ENCODE measurements at regions not wholly inside any gene's neighbourhood (a gene's known extent, or its start where the extent isn't known, plus 50 kb on each side); places are given as distances from the start of the nearest gene placed in this dataset.

DNA sequence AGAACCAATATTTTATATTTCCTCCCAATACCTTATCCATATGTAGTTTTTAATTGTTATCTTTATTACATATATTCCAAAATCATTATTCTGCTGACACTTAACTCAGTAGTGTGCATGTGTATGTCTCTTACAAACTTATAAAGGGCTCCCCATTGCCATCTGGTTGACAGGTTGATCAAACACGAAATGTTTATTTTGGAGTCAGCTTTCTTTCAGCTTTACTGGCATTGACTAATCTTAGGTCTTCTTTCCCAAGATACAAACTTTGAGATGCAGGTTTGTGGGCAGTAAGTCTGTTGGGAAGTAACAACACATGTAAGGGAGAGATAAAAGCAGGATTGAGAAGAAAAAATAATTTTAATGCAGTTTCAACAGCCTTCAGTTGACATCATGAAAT, 716.0 kb upstream of the CHD1 start:
- POLR2A ChIA-PET: no interaction called here
- TF ChIP-seq, protein P1, sequence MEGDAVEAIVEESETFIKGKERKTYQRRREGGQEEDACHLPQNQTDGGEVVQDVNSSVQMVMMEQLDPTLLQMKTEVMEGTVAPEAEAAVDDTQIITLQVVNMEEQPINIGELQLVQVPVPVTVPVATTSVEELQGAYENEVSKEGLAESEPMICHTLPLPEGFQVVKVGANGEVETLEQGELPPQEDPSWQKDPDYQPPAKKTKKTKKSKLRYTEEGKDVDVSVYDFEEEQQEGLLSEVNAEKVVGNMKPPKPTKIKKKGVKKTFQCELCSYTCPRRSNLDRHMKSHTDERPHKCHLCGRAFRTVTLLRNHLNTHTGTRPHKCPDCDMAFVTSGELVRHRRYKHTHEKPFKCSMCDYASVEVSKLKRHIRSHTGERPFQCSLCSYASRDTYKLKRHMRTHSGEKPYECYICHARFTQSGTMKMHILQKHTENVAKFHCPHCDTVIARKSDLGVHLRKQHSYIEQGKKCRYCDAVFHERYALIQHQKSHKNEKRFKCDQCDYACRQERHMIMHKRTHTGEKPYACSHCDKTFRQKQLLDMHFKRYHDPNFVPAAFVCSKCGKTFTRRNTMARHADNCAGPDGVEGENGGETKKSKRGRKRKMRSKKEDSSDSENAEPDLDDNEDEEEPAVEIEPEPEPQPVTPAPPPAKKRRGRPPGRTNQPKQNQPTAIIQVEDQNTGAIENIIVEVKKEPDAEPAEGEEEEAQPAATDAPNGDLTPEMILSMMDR (IDR thresholded peaks at IDR 0.05; ENCODE audit: insufficient read depth in 1 of 2, low read depth in 1 of 2, low read length in 1 of 2, severe bottlenecking in 1 of 2, unreplicated experiment in 1 of 2): no peak
- CTCF ChIA-PET: no interaction called here

DNA sequence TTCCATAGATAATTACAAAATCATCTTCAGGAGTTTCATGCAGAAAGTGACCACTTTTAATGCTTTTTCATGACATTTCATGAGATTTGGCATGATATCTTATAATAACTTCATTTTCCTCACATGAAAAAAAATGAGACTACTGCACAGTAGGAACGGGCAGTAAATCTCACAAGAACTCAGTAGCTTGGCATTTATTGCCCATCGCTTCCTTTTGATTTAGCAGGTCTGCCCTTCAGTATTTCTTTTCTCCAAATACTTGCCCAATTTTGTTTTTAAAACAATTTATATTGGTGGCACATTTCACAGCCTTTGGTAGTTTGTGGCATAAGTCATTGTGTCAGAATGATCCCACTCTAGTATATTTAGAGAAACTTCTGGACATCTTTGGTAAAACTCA, 711.8 kb upstream of the CHD1 start:
- POLR2A ChIA-PET: no interaction called here

More for the DNA sequence above, 716.0 kb upstream of the CHD1 start:
- intact Hi-C loops (cut with micrococcal nuclease; ENCODE audit: unreplicated experiment): no loop called here
- no peaks in the 10 kb centered on the region for H3K36me3 ChIP-seq (ENCODE audit: control insufficient read depth, insufficient read depth, low read length)
- Mint-ChIP-seq H3K4me1 (ENCODE audit: low read depth, unreplicated experiment) (peaks cover 5% of the 10 kb centered on the region), H3K4me3 (ENCODE audit: unreplicated experiment) (no peak overlapping the region), H3K27ac (ENCODE audit: unreplicated experiment) (no peak overlapping the region), H3K9me3 (ENCODE audit: unreplicated experiment) (no peaks in the 10 kb centered on the region), H3K27me3 (ENCODE audit: insufficient read depth, unreplicated experiment) (no peaks in the 10 kb centered on the region), H3K36me3 (ENCODE audit: insufficient read depth, unreplicated experiment) (no peaks in the 10 kb centered on the region)
- H3K27me3 ChIP-seq (replicated peaks; ENCODE audit: control insufficient read depth, insufficient read depth, low read length): no peaks in the 10 kb centered on the region
- no peak overlapping the region for H3K4me3 ChIP-seq (ENCODE audit: low read depth, low read length)
- H3K9me3 ChIP-seq: no peaks in the 10 kb centered on the region
- BruUV-seq (replicated peaks): no TSS peak
- DNase-seq: no peak
- no peaks in the 10 kb centered on the region for H3K4me1 ChIP-seq

DNA sequence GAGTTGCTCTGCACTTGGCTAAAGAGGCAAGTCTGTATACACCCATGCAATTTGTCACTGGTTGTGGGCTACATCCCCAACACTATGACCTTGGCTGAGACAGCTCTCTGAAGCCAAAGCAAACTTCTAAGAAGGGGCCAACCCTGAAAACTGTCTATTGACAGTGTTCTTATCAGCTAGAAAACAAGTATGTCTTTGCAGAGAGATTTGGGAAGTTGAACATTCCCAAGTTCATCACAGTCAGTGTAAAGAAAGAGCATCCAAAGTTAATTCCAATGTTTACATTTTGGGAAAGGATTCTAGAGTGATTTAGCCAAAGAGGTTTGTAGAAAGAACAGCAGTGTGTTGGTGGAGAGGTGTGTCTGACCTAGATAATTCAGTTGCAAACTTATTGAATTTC, 711.1 kb upstream of the CHD1 start:
- Mint-ChIP-seq H3K4me3 (ENCODE audit: unreplicated experiment) (no peak overlapping the region), H3K36me3 (ENCODE audit: insufficient read depth, unreplicated experiment) (no peaks in the 10 kb centered on the region), H3K9me3 (ENCODE audit: unreplicated experiment) (no peaks in the 10 kb centered on the region), H3K27ac (ENCODE audit: unreplicated experiment) (no peak overlapping the region), H3K27me3 (ENCODE audit: insufficient read depth, unreplicated experiment) (peaks cover 6% of the 10 kb centered on the region), H3K4me1 (ENCODE audit: low read depth, unreplicated experiment) (peaks cover 6% of the 10 kb centered on the region)
- Histone ChIP-seq H3K9me3 (no peaks in the 10 kb centered on the region), H3K27me3 (replicated peaks; ENCODE audit: control insufficient read depth, insufficient read depth, low read length) (no peaks in the 10 kb centered on the region), H3K4me1 (no peaks in the 10 kb centered on the region), H3K36me3 (ENCODE audit: control insufficient read depth, insufficient read depth, low read length) (no peaks in the 10 kb centered on the region), H3K4me3 (ENCODE audit: low read depth, low read length) (no peak overlapping the region)
- POLR2A ChIA-PET: no interaction called here
- intact Hi-C loops (cut with micrococcal nuclease; ENCODE audit: unreplicated experiment): no loop called here
- no peak for DNase-seq
- CTCF ChIA-PET: no interaction called here
- TF ChIP-seq, protein P1 (IDR thresholded peaks at IDR 0.05; ENCODE audit: insufficient read depth in 1 of 2, low read depth in 1 of 2, low read length in 1 of 2, severe bottlenecking in 1 of 2, unreplicated experiment in 1 of 2): no peak
- BruUV-seq (replicated peaks): no TSS peak

More for the DNA sequence above, 711.8 kb upstream of the CHD1 start:
- H3K9me3 ChIP-seq: no peaks in the 10 kb centered on the region
- Mint-ChIP-seq H3K36me3 (ENCODE audit: insufficient read depth, unreplicated experiment) (no peaks in the 10 kb centered on the region), H3K4me1 (ENCODE audit: low read depth, unreplicated experiment) (peaks cover 6% of the 10 kb centered on the region), H3K4me3 (ENCODE audit: unreplicated experiment) (no peak overlapping the region), H3K27me3 (ENCODE audit: insufficient read depth, unreplicated experiment) (peaks cover 6% of the 10 kb centered on the region), H3K9me3 (ENCODE audit: unreplicated experiment) (no peaks in the 10 kb centered on the region), H3K27ac (ENCODE audit: unreplicated experiment) (no peak overlapping the region)
- H3K36me3 ChIP-seq (ENCODE audit: control insufficient read depth, insufficient read depth, low read length): no peaks in the 10 kb centered on the region
- H3K27me3 ChIP-seq (replicated peaks; ENCODE audit: control insufficient read depth, insufficient read depth, low read length): no peaks in the 10 kb centered on the region
- intact Hi-C loops (cut with micrococcal nuclease; ENCODE audit: unreplicated experiment): no loop called here
- no peak overlapping the region for H3K4me3 ChIP-seq (ENCODE audit: low read depth, low read length)
- CTCF ChIA-PET: no interaction called here
- no peaks in the 10 kb centered on the region for H3K4me1 ChIP-seq
- TF ChIP-seq, protein P1 (IDR thresholded peaks at IDR 0.05; ENCODE audit: insufficient read depth in 1 of 2, low read depth in 1 of 2, low read length in 1 of 2, severe bottlenecking in 1 of 2, unreplicated experiment in 1 of 2): no peak
- DNase-seq: no peak
- BruUV-seq (replicated peaks): no TSS peak
